Activated CD8-positive, alpha-beta T cell treated with anti-CD3 and anti-CD28 coated beads for 36 hours (primary cell): ENCODE measurements at regions not wholly inside any gene's neighbourhood (a gene's known extent, or its start where the extent isn't known, plus 50 kb on each side); places are given as distances from the start of the nearest gene placed in this dataset.

Experiments
- ATAC-seq: fragments of 200-7000 bp; cut with Tn5 transposase; one replicate; pipeline ENCODE4 v1.10.0; 2021; ENCODE audit warnings: mild to moderate bottlenecking, moderate library complexity
- CTCF ChIA-PET: fragments of 350-600 bp; sonication (Branson Sonifier 250); formaldehyde crosslinking; loops from one replicate; lab custom pipeline; 2021; ENCODE audit warnings: antibody characterized with exemption; lab: Charles Lee
- POLR2A ChIA-PET: fragments of 350-600 bp; sonication (Branson Sonifier 250); formaldehyde crosslinking; loops from one replicate; lab custom pipeline; 2021; ENCODE audit warnings: antibody characterized with exemption; lab: Charles Lee
- DNase-seq: peaks from one replicate; pipeline ENCODE4 v3.0.0-alpha.2; 2020
- H3K27ac Mint-ChIP-seq: one replicate; pipeline ENCODE4 v1.8.0; 2021; ENCODE audit warnings: mild to moderate bottlenecking, mixed read lengths
- H3K27me3 Mint-ChIP-seq: one replicate; pipeline ENCODE4 v1.8.0; 2021; ENCODE audit warnings: mixed read lengths
- H3K36me3 Mint-ChIP-seq: one replicate; pipeline ENCODE4 v1.8.0; 2021; ENCODE audit warnings: low read depth, mixed read lengths
- H3K4me1 Mint-ChIP-seq: one replicate; pipeline ENCODE4 v1.8.0; 2021; ENCODE audit warnings: low read depth, mixed read lengths
- H3K4me3 Mint-ChIP-seq: one replicate; pipeline ENCODE4 v1.8.0; 2021; ENCODE audit warnings: mild to moderate bottlenecking, moderate library complexity, mixed read lengths
- H3K9me3 Mint-ChIP-seq: one replicate; pipeline ENCODE4 v1.8.0; 2021; ENCODE audit warnings: mixed read lengths
- CTCF ChIP-seq: fragments of 200-600 bp; IDR thresholded peaks from one replicate; pipeline ENCODE4 v1.8.0; 2022; ENCODE audit warnings: antibody characterized with exemption, mild to moderate bottlenecking
- intact Hi-C: fragments of 100-400 bp; cut with micrococcal nuclease; formaldehyde crosslinking; loops from one replicate; pipeline ENCODE4 v1.10.0; 2022

- Mint-ChIP-seq H3K36me3 (no peaks in the 10 kb centered on the region), H3K27me3 (no peaks in the 10 kb centered on the region), H3K27ac (no peak overlapping the region), H3K4me3 (no peak overlapping the region), H3K9me3 (no peaks in the 10 kb centered on the region), H3K4me1 (no peaks in the 10 kb centered on the region)
- intact Hi-C loops, result no loop called here
- CTCF ChIA-PET, result no interaction called here
- ATAC-seq (no peak), DNase-seq (no peak)
- TF ChIP-seq CTCF, result no peak
- POLR2A ChIA-PET, result no interaction called here
These were observed 356.3 kb downstream of the FAT3 start for GRCh38 chr11:92580908-92581307.

- no peak for TF ChIP-seq CTCF
- ChIA-PET CTCF (no interaction called here), POLR2A (no interaction called here)
- no peaks in the 10 kb centered on the region for H3K4me1 Mint-ChIP-seq
- no peaks in the 10 kb centered on the region for H3K36me3 Mint-ChIP-seq
- no peak overlapping the region for H3K27ac Mint-ChIP-seq
- H3K27me3 Mint-ChIP-seq, result no peaks in the 10 kb centered on the region
- DNase-seq (no peak), ATAC-seq (no peak)
- no peak overlapping the region for H3K4me3 Mint-ChIP-seq
- intact Hi-C loops, result no loop called here
- H3K9me3 Mint-ChIP-seq, result no peaks in the 10 kb centered on the region
These were observed 363.8 kb downstream of the FAT3 start for GRCh38 chr11:92588393-92588792.

- POLR2A ChIA-PET, result no interaction called here
- CTCF ChIA-PET, result no interaction called here
- no peaks in the 10 kb centered on the region for H3K27me3 Mint-ChIP-seq
- intact Hi-C loops, result no loop called here
- no peak for TF ChIP-seq CTCF
- DNase-seq, result no peak
- ATAC-seq, result no peak
- H3K4me1 Mint-ChIP-seq, result no peaks in the 10 kb centered on the region
- H3K4me3 Mint-ChIP-seq, result no peak overlapping the region
- no peaks in the 10 kb centered on the region for H3K9me3 Mint-ChIP-seq
- H3K27ac Mint-ChIP-seq, result no peak overlapping the region
- no peaks in the 10 kb centered on the region for H3K36me3 Mint-ChIP-seq
These were observed 364.9 kb downstream of the FAT3 start for GRCh38 chr11:92589512-92589911.

GRCh38 chr11:92591521-92591920 is 366.9 kb downstream of the FAT3 start:
- intact Hi-C loops, result no loop called here
- TF ChIP-seq CTCF, result no peak
- Mint-ChIP-seq H3K27ac (no peak overlapping the region), H3K4me3 (no peak overlapping the region), H3K9me3 (no peaks in the 10 kb centered on the region), H3K27me3 (no peaks in the 10 kb centered on the region), H3K36me3 (no peaks in the 10 kb centered on the region), H3K4me1 (no peaks in the 10 kb centered on the region)
- no peak for DNase-seq
- POLR2A ChIA-PET, result no interaction called here
- CTCF ChIA-PET, result interaction anchor here (1.1 kb wide), 1 partner anchor 96 kb away, joined by 3 read pairs; no protein-coding TSS in a partner anchor
- ATAC-seq, result no peak

- no peak overlapping the region for H3K27ac Mint-ChIP-seq
- no peak for TF ChIP-seq CTCF
- ChIA-PET CTCF (no interaction called here), POLR2A (no interaction called here)
- H3K36me3 Mint-ChIP-seq, result no peaks in the 10 kb centered on the region
- H3K9me3 Mint-ChIP-seq, result no peaks in the 10 kb centered on the region
- no peaks in the 10 kb centered on the region for H3K4me1 Mint-ChIP-seq
- H3K4me3 Mint-ChIP-seq, result no peak overlapping the region
- intact Hi-C loops, result no loop called here
- DNase-seq, result no peak
- H3K27me3 Mint-ChIP-seq, result no peaks in the 10 kb centered on the region
- no peak for ATAC-seq
These were observed 369.6 kb downstream of the FAT3 start for GRCh38 chr11:92594251-92594650.
